GM23338 (cell line): ENCODE measurements at regions not wholly inside any gene's neighbourhood (a gene's known extent, or its start where the extent isn't known, plus 50 kb on each side); places are given as distances from the start of the nearest gene placed in this dataset.

Experiments used
- ATAC-seq: fragments of 200-7000 bp; cut with Tn5 transposase; 3 replicates; pipeline ENCODE4 v1.9.1; 2020
- DNase-seq: peaks from one replicate; pipeline ENCODE4 v3.0.0-alpha.2; 2015; ENCODE audit warnings: low spot score
- H2AFZ ChIP-seq: fragments of 200-600 bp; sonication (generic); 2 replicates; pipeline ENCODE4 v1.8.0; 2016; ENCODE audit warnings: antibody characterized with exemption, mild to moderate bottlenecking, moderate library complexity
- H3F3A ChIP-seq: fragments of 200-600 bp; sonication (generic); replicated peaks from 2 replicates; pipeline ENCODE4 v1.8.0; 2017; ENCODE audit warnings: antibody characterized with exemption, mixed run types, low read depth
- H3K27ac ChIP-seq: fragments of 200-600 bp; sonication (generic); 2 replicates; pipeline ENCODE4 v1.6.1; 2016; ENCODE audit warnings: low read depth
- H3K27me3 ChIP-seq: fragments of 200-600 bp; sonication (generic); 2 replicates; pipeline ENCODE4 v1.8.0; 2016; ENCODE audit warnings: mild to moderate bottlenecking, mixed run types, moderate library complexity; ENCODE audit not compliant: insufficient read depth
- H3K36me3 ChIP-seq: fragments of 200-600 bp; sonication (generic); 2 replicates; pipeline ENCODE4 v1.8.0; 2016; ENCODE audit warnings: mild to moderate bottlenecking; ENCODE audit not compliant: insufficient read depth
- H3K4me1 ChIP-seq: fragments of 200-600 bp; sonication (generic); 2 replicates; pipeline ENCODE4 v1.8.0; 2016; ENCODE audit warnings: mild to moderate bottlenecking, moderate library complexity; ENCODE audit not compliant: insufficient read depth
- H3K4me2 ChIP-seq: fragments of 200-600 bp; sonication (generic); 2 replicates; pipeline ENCODE4 v1.7.1; 2017; ENCODE audit warnings: mixed run types
- H3K4me3 ChIP-seq: fragments of 200-600 bp; sonication (generic); 2 replicates; pipeline ENCODE4 v1.6.1; 2016; ENCODE audit warnings: mixed run types
- H3K79me2 ChIP-seq: fragments of 200-600 bp; sonication (generic); replicated peaks from 2 replicates; pipeline ENCODE4 v1.8.0; 2017; ENCODE audit warnings: mild to moderate bottlenecking; ENCODE audit not compliant: insufficient read depth
- H3K9me2 ChIP-seq: fragments of 200-600 bp; sonication (generic); 2 replicates; pipeline ENCODE4 v1.8.0; 2017; ENCODE audit not compliant: insufficient read depth
- H4K20me1 ChIP-seq: fragments of 200-600 bp; sonication (generic); replicated peaks from 2 replicates; pipeline ENCODE4 v1.8.0; 2017; ENCODE audit warnings: mild to moderate bottlenecking; ENCODE audit not compliant: insufficient read depth
- H3K27ac Mint-ChIP-seq: 2 replicates; pipeline ENCODE4 v1.8.0; 2020; ENCODE audit warnings: inconsistent platforms, mild to moderate bottlenecking, moderate library complexity, mixed read lengths
- H3K27me3 Mint-ChIP-seq: 3 replicates; pipeline ENCODE4 v1.8.0; 2022; ENCODE audit warnings: low read depth, mild to moderate bottlenecking, moderate library complexity, mixed read lengths, inconsistent platforms; ENCODE audit not compliant: insufficient read depth, poor library complexity
- H3K36me3 Mint-ChIP-seq: 3 replicates; pipeline ENCODE4 v1.8.0; 2021; ENCODE audit warnings: low read depth, mild to moderate bottlenecking, inconsistent platforms, moderate library complexity, mixed read lengths
- H3K4me1 Mint-ChIP-seq: 3 replicates; pipeline ENCODE4 v1.8.0; 2020; ENCODE audit warnings: mild to moderate bottlenecking, inconsistent platforms, mixed read lengths
- H3K4me3 Mint-ChIP-seq: 3 replicates; pipeline ENCODE4 v1.8.0; 2021; ENCODE audit warnings: moderate library complexity, mild to moderate bottlenecking, inconsistent platforms, mixed read lengths
- H3K9me3 Mint-ChIP-seq: 3 replicates; pipeline ENCODE4 v1.8.0; 2020; ENCODE audit warnings: moderate library complexity, mild to moderate bottlenecking, inconsistent platforms, mixed read lengths
- CTCF ChIP-seq, 2 experiments: fragments of 200-600 bp in 1 of 2; sonication (generic) in 1 of 2; conservative IDR thresholded peaks; 2 replicates each; pipeline versions ENCODE4 v1.5.1 to v1.6.1; 2016 to 2017; ENCODE audit warnings: antibody characterized with exemption in 2 of 2, low read depth in 2 of 2, mild to moderate bottlenecking in 2 of 2, moderate library complexity in 1 of 2
- ETS1 ChIP-seq: IDR thresholded peaks from 2 replicates; pipeline ENCODE4 v1.6.1; 2016; ENCODE audit warnings: antibody characterized with exemption
- EZH2 ChIP-seq: fragments of 200-600 bp; sonication (generic); IDR thresholded peaks from one replicate; pipeline ENCODE4 v1.8.0; 2017; ENCODE audit warnings: antibody characterized with exemption, mild to moderate bottlenecking, low read depth; ENCODE audit not compliant: unreplicated experiment
- EZH2phosphoT487 ChIP-seq: fragments of 200-600 bp; sonication (generic); IDR thresholded peaks from one replicate; pipeline ENCODE4 v1.8.1; 2018; ENCODE audit warnings: antibody characterized with exemption; ENCODE audit not compliant: unreplicated experiment
- REST ChIP-seq: IDR thresholded peaks from one replicate; pipeline ENCODE4 v1.6.1; 2018; ENCODE audit warnings: antibody characterized with exemption; ENCODE audit not compliant: unreplicated experiment
- STAT1 ChIP-seq: IDR thresholded peaks from one replicate; pipeline ENCODE4 v1.6.1; 2016; ENCODE audit warnings: antibody characterized with exemption; ENCODE audit not compliant: unreplicated experiment
- ZNF331 ChIP-seq: fragments of 250-450 bp; sonication (Bioruptor Pico); IDR thresholded peaks from 2 replicates; pipeline ENCODE4 v1.5.0; 2020; ENCODE audit warnings: low read depth, mild to moderate bottlenecking, moderate library complexity

- Histone ChIP-seq H3K79me2 (no peaks in the 10 kb centered on the region), H3K27ac (no peak overlapping the region), H3K36me3 (no peaks in the 10 kb centered on the region), H3K27me3 (no peaks in the 10 kb centered on the region), H3K9me2 (no peaks in the 10 kb centered on the region), H3F3A (no peaks in the 10 kb centered on the region), H3K4me1 (no peaks in the 10 kb centered on the region; the same call in 1 of the 2 replicates), H2AFZ (no peak overlapping the region), H3K4me2 (no peak overlapping the region), H3K4me3 (no peak overlapping the region), H4K20me1 (no peaks in the 10 kb centered on the region)
- ATAC-seq = no peak
- H3K36me3 Mint-ChIP-seq = no peaks in the 10 kb centered on the region
- no peak for DNase-seq
- H3K4me3 Mint-ChIP-seq = no peak overlapping the region
- no peaks in the 10 kb centered on the region for H3K27me3 Mint-ChIP-seq
- no peaks in the 10 kb centered on the region for H3K9me3 Mint-ChIP-seq
- no peak overlapping the region for H3K27ac Mint-ChIP-seq
- no peak for TF ChIP-seq ZNF331 (CRISPR knock-in tag)
- peaks cover 8% of the 10 kb centered on the region for H3K4me1 Mint-ChIP-seq
Observed at GRCh38 chr1:185600641-185601040, 133.6 kb upstream of the HMCN1 start.

- Mint-ChIP-seq H3K4me1 (peaks cover 11% of the 10 kb centered on the region), H3K9me3 (no peaks in the 10 kb centered on the region), H3K4me3 (no peak overlapping the region), H3K36me3 (no peaks in the 10 kb centered on the region), H3K27me3 (no peaks in the 10 kb centered on the region), H3K27ac (no peak overlapping the region)
- Histone ChIP-seq H3K27me3 (no peaks in the 10 kb centered on the region), H3K27ac (no peak overlapping the region), H3K36me3 (no peaks in the 10 kb centered on the region), H3K4me2 (no peak overlapping the region), H2AFZ (no peak overlapping the region), H3K79me2 (no peaks in the 10 kb centered on the region), H3K4me1 (no peaks in the 10 kb centered on the region; the same call in 1 of the 2 replicates), H3K4me3 (no peak overlapping the region), H4K20me1 (no peaks in the 10 kb centered on the region), H3K9me2 (no peaks in the 10 kb centered on the region), H3F3A (no peaks in the 10 kb centered on the region)
- TF ChIP-seq STAT1 = no peak
- no peak for TF ChIP-seq CTCF (conservative IDR thresholded peaks at IDR 0.05; ENCODE audit: low read depth in 2 of 2)
- TF ChIP-seq ETS1 = no peak
- no peak for TF ChIP-seq REST
- TF ChIP-seq ZNF331 (CRISPR knock-in tag) = no peak
- no peak for TF ChIP-seq EZH2phosphoT487
- TF ChIP-seq EZH2 = no peak
- ATAC-seq = no peak
- DNase-seq = no peak
Observed at GRCh38 chr1:185598332-185598731, 135.9 kb upstream of the HMCN1 start.
